Mononuclear cell (primary cell): ENCODE measurements at regions not wholly inside any gene's neighbourhood (a gene's known extent, or its start where the extent isn't known, plus 50 kb on each side); places are given as distances from the start of the nearest gene placed in this dataset.

Source experiments
- H3K27me3 ChIP-seq: 2 replicates; pipeline ENCODE4 v1.6.0; 2011; ENCODE audit warnings: low read length, control low read depth; ENCODE audit not compliant: insufficient read depth
- H3K4me1 ChIP-seq: 2 replicates; pipeline ENCODE4 v1.5.1; 2011; ENCODE audit warnings: mild to moderate bottlenecking, low read length, control low read depth; ENCODE audit not compliant: insufficient read depth
- H3K4me3 ChIP-seq: 2 replicates; pipeline ENCODE4 v1.5.1; 2011; ENCODE audit warnings: mild to moderate bottlenecking, low read length, moderate library complexity
- H3K9me3 ChIP-seq: 2 replicates; pipeline ENCODE4 v1.5.1; 2011; ENCODE audit warnings: low read depth, mild to moderate bottlenecking, control low read depth, low read length

GRCh38 chr5:167509076-167509475, 782.4 kb upstream of the WWC1 start:
- no peaks in the 10 kb centered on the region for H3K9me3 ChIP-seq
- H3K4me1 ChIP-seq = no peaks in the 10 kb centered on the region
- H3K4me3 ChIP-seq = no peak overlapping the region
- no peaks in the 10 kb centered on the region for H3K27me3 ChIP-seq

GRCh38 chr5:167511276-167511675, 780.2 kb upstream of the WWC1 start:
- H3K9me3 ChIP-seq = no peaks in the 10 kb centered on the region
- H3K27me3 ChIP-seq = no peaks in the 10 kb centered on the region
- no peaks in the 10 kb centered on the region for H3K4me1 ChIP-seq
- H3K4me3 ChIP-seq = no peak overlapping the region

- H3K4me1 ChIP-seq = no peaks in the 10 kb centered on the region
- H3K27me3 ChIP-seq = no peaks in the 10 kb centered on the region
- no peak overlapping the region for H3K4me3 ChIP-seq
- H3K9me3 ChIP-seq = no peaks in the 10 kb centered on the region
Measured at GRCh38 chr5:167512111-167512510, 779.3 kb upstream of the WWC1 start.

- H3K4me1 ChIP-seq = no peaks in the 10 kb centered on the region
Measured at GRCh38 chr5:167513381-167513780, 778.1 kb upstream of the WWC1 start.

GRCh38 chr5:167514461-167514860, 777.0 kb upstream of the WWC1 start:
- Histone ChIP-seq H3K27me3 (no peaks in the 10 kb centered on the region), H3K9me3 (no peaks in the 10 kb centered on the region), H3K4me3 (no peak overlapping the region), H3K4me1 (no peaks in the 10 kb centered on the region)

More at GRCh38 chr5:167513381-167513780, 778.1 kb upstream of the WWC1 start:
- Histone ChIP-seq H3K27me3 (no peaks in the 10 kb centered on the region), H3K9me3 (no peaks in the 10 kb centered on the region), H3K4me3 (no peak overlapping the region)

GRCh38 chr5:167525004-167525403, 766.4 kb upstream of the WWC1 start:
- no peaks in the 10 kb centered on the region for H3K9me3 ChIP-seq
- no peaks in the 10 kb centered on the region for H3K4me1 ChIP-seq
- H3K27me3 ChIP-seq = no peaks in the 10 kb centered on the region
- no peak overlapping the region for H3K4me3 ChIP-seq

GRCh38 chr5:167528651-167529050, 762.8 kb upstream of the WWC1 start:
- Histone ChIP-seq H3K27me3 (no peaks in the 10 kb centered on the region), H3K4me1 (no peaks in the 10 kb centered on the region), H3K4me3 (no peak overlapping the region), H3K9me3 (no peaks in the 10 kb centered on the region)

GRCh38 chr5:167530548-167530947, 760.9 kb upstream of the WWC1 start:
- Histone ChIP-seq H3K27me3 (no peaks in the 10 kb centered on the region), H3K9me3 (no peaks in the 10 kb centered on the region), H3K4me1 (no peaks in the 10 kb centered on the region), H3K4me3 (no peak overlapping the region)

GRCh38 chr5:167533814-167534795, 757.3 kb upstream of the WWC1 start:
- Histone ChIP-seq H3K4me3 (no peak overlapping the region), H3K27me3 (no peaks in the 10 kb centered on the region), H3K9me3 (no peaks in the 10 kb centered on the region), H3K4me1 (no peaks in the 10 kb centered on the region)

- H3K9me3 ChIP-seq = no peaks in the 10 kb centered on the region
- H3K4me1 ChIP-seq = no peaks in the 10 kb centered on the region
- no peaks in the 10 kb centered on the region for H3K27me3 ChIP-seq
- H3K4me3 ChIP-seq = no peak overlapping the region
Measured at GRCh38 chr5:167539747-167540146, 751.7 kb upstream of the WWC1 start.

- no peak overlapping the region for H3K4me3 ChIP-seq
- no peaks in the 10 kb centered on the region for H3K4me1 ChIP-seq
- H3K27me3 ChIP-seq = no peaks in the 10 kb centered on the region
- H3K9me3 ChIP-seq = no peaks in the 10 kb centered on the region
Measured at GRCh38 chr5:167546270-167546669, 745.2 kb upstream of the WWC1 start.

GRCh38 chr5:167552356-167552755, 739.1 kb upstream of the WWC1 start:
- no peak overlapping the region for H3K4me3 ChIP-seq
- H3K4me1 ChIP-seq = no peaks in the 10 kb centered on the region
- H3K27me3 ChIP-seq = no peaks in the 10 kb centered on the region

GRCh38 chr5:167553511-167553910, 737.9 kb upstream of the WWC1 start:
- Histone ChIP-seq H3K4me1 (no peaks in the 10 kb centered on the region), H3K27me3 (no peaks in the 10 kb centered on the region), H3K9me3 (no peaks in the 10 kb centered on the region), H3K4me3 (no peak overlapping the region)

More at GRCh38 chr5:167552356-167552755, 739.1 kb upstream of the WWC1 start:
- no peaks in the 10 kb centered on the region for H3K9me3 ChIP-seq

GRCh38 chr5:167554564-167555290, 736.7 kb upstream of the WWC1 start:
- no peak overlapping the region for H3K4me3 ChIP-seq
- H3K4me1 ChIP-seq = no peaks in the 10 kb centered on the region
- H3K27me3 ChIP-seq = no peaks in the 10 kb centered on the region
- no peaks in the 10 kb centered on the region for H3K9me3 ChIP-seq

GRCh38 chr5:167555565-167556166, 735.8 kb upstream of the WWC1 start:
- Histone ChIP-seq H3K4me3 (no peak overlapping the region), H3K9me3 (no peaks in the 10 kb centered on the region), H3K27me3 (no peaks in the 10 kb centered on the region), H3K4me1 (no peaks in the 10 kb centered on the region)
